ENCODE measurements at regions not wholly inside any gene's neighbourhood (a gene's known extent, or its start where the extent isn't known, plus 50 kb on each side); places are given as distances from the start of the nearest gene placed in this dataset.

GRCh38 chr2:217006217-217006616 is 146.4 kb upstream of the TNP1 start:
- H2AFZ ChIP-seq = no peak overlapping the region
- no peak overlapping the region for H3K4me2 ChIP-seq
- H3K9me3 ChIP-seq (ENCODE audit: insufficient read depth, low read depth) = no peaks in the 10 kb centered on the region; the same call in 1 of the 2 replicates
- no peak overlapping the region for H3K4me3 ChIP-seq
- no peaks in the 10 kb centered on the region for H3K4me1 ChIP-seq (replicated peaks; ENCODE audit: insufficient read depth)
- no peak for DNase-seq
- ChIA-PET POLR2A (ENCODE audit: unreplicated experiment) (no interaction called here), CTCF (no interaction called here)
- no peaks in the 10 kb centered on the region for H3K27me3 ChIP-seq (ENCODE audit: insufficient read depth, low read depth)
- no peaks in the 10 kb centered on the region for H4K20me1 ChIP-seq (ENCODE audit: insufficient read depth)
- intact Hi-C loops (cut with micrococcal nuclease; ENCODE audit: unreplicated experiment) = no loop called here
- H3K79me2 ChIP-seq (ENCODE audit: low read depth) = no peaks in the 10 kb centered on the region
- H3K9me2 ChIP-seq (ENCODE audit: insufficient read depth) = no peaks in the 10 kb centered on the region
- TF ChIP-seq EZH2 (IDR thresholded peaks at IDR 0.05; ENCODE audit: low read depth) (no peak), CTCF (conservative IDR thresholded peaks at IDR 0.05) (no peak)
- no TSS peak for BruUV-seq (replicated peaks)
- no peaks in the 10 kb centered on the region for H3K36me3 ChIP-seq (ENCODE audit: low read depth)
- H3K27ac ChIP-seq = no peak overlapping the region
- no peaks in the 10 kb centered on the region for H3F3A ChIP-seq (ENCODE audit: insufficient read depth, low read depth)

GRCh38 chr2:217004656-217005055 is 144.8 kb upstream of the TNP1 start:
- no peaks in the 10 kb centered on the region for H3K27me3 ChIP-seq (ENCODE audit: insufficient read depth, low read depth)
- H3K27ac ChIP-seq = no peak overlapping the region
- no peak for DNase-seq

DNA sequence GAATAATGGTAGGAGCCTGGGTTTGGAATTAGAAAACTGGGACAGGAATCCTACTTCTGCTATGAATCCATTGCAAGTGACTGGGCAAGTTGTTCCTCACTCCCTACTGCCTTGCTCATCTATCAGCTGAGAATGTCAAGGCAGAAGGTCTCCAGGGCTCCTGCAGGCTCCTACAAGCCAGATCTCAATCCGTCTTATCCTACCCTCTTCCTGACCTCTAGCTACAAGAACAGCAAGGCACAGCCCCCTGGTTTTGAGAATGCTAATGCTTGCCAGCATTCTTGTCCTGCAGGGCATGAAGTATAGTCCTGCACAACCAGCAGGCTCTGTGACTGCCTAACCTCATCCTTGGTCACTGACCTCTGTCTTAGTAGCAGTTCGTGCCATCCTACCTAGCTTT is 141.9 kb upstream of the TNP1 start:
- H3K27me3 ChIP-seq (ENCODE audit: insufficient read depth, low read depth) = no peaks in the 10 kb centered on the region
- intact Hi-C loops (cut with micrococcal nuclease; ENCODE audit: unreplicated experiment) = no loop called here
- no peaks in the 10 kb centered on the region for H3K9me2 ChIP-seq (ENCODE audit: insufficient read depth)
- H3K4me2 ChIP-seq = no peak overlapping the region
- ChIA-PET CTCF (no interaction called here), POLR2A (ENCODE audit: unreplicated experiment) (no interaction called here)
- H4K20me1 ChIP-seq (ENCODE audit: insufficient read depth) = no peaks in the 10 kb centered on the region
- no peaks in the 10 kb centered on the region for H3F3A ChIP-seq (ENCODE audit: insufficient read depth, low read depth)
- no TSS peak for BruUV-seq (replicated peaks)
- H3K79me2 ChIP-seq (ENCODE audit: low read depth) = no peaks in the 10 kb centered on the region
- H2AFZ ChIP-seq = no peak overlapping the region
- H3K9me3 ChIP-seq (ENCODE audit: insufficient read depth, low read depth) = no peaks in the 10 kb centered on the region; the same call in 1 of the 2 replicates
- no peaks in the 10 kb centered on the region for H3K4me1 ChIP-seq (replicated peaks; ENCODE audit: insufficient read depth)
- no peaks in the 10 kb centered on the region for H3K36me3 ChIP-seq (ENCODE audit: low read depth)
- no peak overlapping the region for H3K4me3 ChIP-seq
- no peak for TF ChIP-seq EZH2 (IDR thresholded peaks at IDR 0.05; ENCODE audit: low read depth)
- TF ChIP-seq CTCF (conservative IDR thresholded peaks at IDR 0.05) = no peak
- no peak overlapping the region for H3K27ac ChIP-seq
- no peak for DNase-seq

More at GRCh38 chr2:217004656-217005055, 144.8 kb upstream of the TNP1 start:
- Histone ChIP-seq H3K9me2 (ENCODE audit: insufficient read depth) (no peaks in the 10 kb centered on the region), H3K4me1 (replicated peaks; ENCODE audit: insufficient read depth) (no peaks in the 10 kb centered on the region), H3K79me2 (ENCODE audit: low read depth) (no peaks in the 10 kb centered on the region), H3K4me3 (no peak overlapping the region), H4K20me1 (ENCODE audit: insufficient read depth) (no peaks in the 10 kb centered on the region), H3F3A (ENCODE audit: insufficient read depth, low read depth) (no peaks in the 10 kb centered on the region), H3K4me2 (no peak overlapping the region), H3K9me3 (ENCODE audit: insufficient read depth, low read depth) (no peaks in the 10 kb centered on the region; the same call in 1 of the 2 replicates), H3K36me3 (ENCODE audit: low read depth) (no peaks in the 10 kb centered on the region), H2AFZ (no peak overlapping the region)
- TF ChIP-seq CTCF (conservative IDR thresholded peaks at IDR 0.05) = no peak
- no peak for TF ChIP-seq EZH2 (IDR thresholded peaks at IDR 0.05; ENCODE audit: low read depth)
- intact Hi-C loops (cut with micrococcal nuclease; ENCODE audit: unreplicated experiment) = no loop called here
- CTCF ChIA-PET = no interaction called here
- POLR2A ChIA-PET (ENCODE audit: unreplicated experiment) = no interaction called here
- no TSS peak for BruUV-seq (replicated peaks)

All from PC-9 (cell line).